ENCODE measurements at regions not wholly inside any gene's neighbourhood (a gene's known extent, or its start where the extent isn't known, plus 50 kb on each side); places are given as distances from the start of the nearest gene placed in this dataset.

GRCh38 chr14:99072956-99073355, 199.0 kb downstream of the BCL11B start:
- Mint-ChIP-seq H3K27me3 (ENCODE audit: insufficient read depth) (peaks cover 2% of the 10 kb centered on the region; the same call in 1 of the 2 replicates), H3K4me3 (no peak overlapping the region), H3K4me1 (ENCODE audit: low read depth) (no peaks in the 10 kb centered on the region; the same call in 1 of the 2 replicates), H3K27ac (no peak overlapping the region), H3K36me3 (ENCODE audit: low read depth) (no peaks in the 10 kb centered on the region), H3K9me3 (peaks cover 45% of the 10 kb centered on the region)
- no peak for TF ChIP-seq CTCF (IDR thresholded peaks at IDR 0.05)
- no peak for DNase-seq

- DNase-seq, result no peak
- Mint-ChIP-seq H3K4me3 (no peak overlapping the region), H3K4me1 (ENCODE audit: low read depth) (no peaks in the 10 kb centered on the region; the same call in 1 of the 2 replicates), H3K36me3 (ENCODE audit: low read depth) (no peaks in the 10 kb centered on the region), H3K9me3 (peaks cover 40% of the 10 kb centered on the region), H3K27ac (no peak overlapping the region), H3K27me3 (ENCODE audit: insufficient read depth) (peaks cover 3% of the 10 kb centered on the region; the same call in 1 of the 2 replicates)
- no peak for TF ChIP-seq CTCF (IDR thresholded peaks at IDR 0.05)
Observed at GRCh38 chr14:99073431-99073830, 198.6 kb downstream of the BCL11B start.

- Mint-ChIP-seq H3K4me1 (ENCODE audit: low read depth) (no peaks in the 10 kb centered on the region; the same call in 1 of the 2 replicates), H3K27me3 (ENCODE audit: insufficient read depth) (peaks cover 4% of the 10 kb centered on the region; the same call in 1 of the 2 replicates), H3K9me3 (peaks cover 34% of the 10 kb centered on the region), H3K4me3 (no peak overlapping the region), H3K27ac (no peak overlapping the region), H3K36me3 (ENCODE audit: low read depth) (no peaks in the 10 kb centered on the region)
- no peak for TF ChIP-seq CTCF (IDR thresholded peaks at IDR 0.05)
- no peak for DNase-seq
Observed at GRCh38 chr14:99075061-99075460, 196.9 kb downstream of the BCL11B start.

- TF ChIP-seq CTCF (IDR thresholded peaks at IDR 0.05), result no peak
- peaks cover 4% of the 10 kb centered on the region; the same call in 1 of the 2 replicates for H3K27me3 Mint-ChIP-seq (ENCODE audit: insufficient read depth)
- no peak for DNase-seq
- H3K4me1 Mint-ChIP-seq (ENCODE audit: low read depth), result no peaks in the 10 kb centered on the region
- H3K4me3 Mint-ChIP-seq, result no peak overlapping the region
- H3K27ac Mint-ChIP-seq, result no peak overlapping the region
- peaks cover 33% of the 10 kb centered on the region for H3K9me3 Mint-ChIP-seq
- no peaks in the 10 kb centered on the region for H3K36me3 Mint-ChIP-seq (ENCODE audit: low read depth)
Observed at GRCh38 chr14:99075771-99076375, 196.1 kb downstream of the BCL11B start.

- Mint-ChIP-seq H3K4me1 (ENCODE audit: low read depth) (no peaks in the 10 kb centered on the region), H3K4me3 (no peak overlapping the region), H3K36me3 (ENCODE audit: low read depth) (no peaks in the 10 kb centered on the region), H3K9me3 (peaks cover 22% of the 10 kb centered on the region), H3K27ac (no peak overlapping the region), H3K27me3 (ENCODE audit: insufficient read depth) (peaks cover 4% of the 10 kb centered on the region; the same call in 1 of the 2 replicates)
- no peak for TF ChIP-seq CTCF (IDR thresholded peaks at IDR 0.05)
- DNase-seq, result no peak
Observed at GRCh38 chr14:99077076-99077843, 194.7 kb downstream of the BCL11B start.
